GM13977 (cell line): ENCODE measurements at regions not wholly inside any gene's neighbourhood (a gene's known extent, or its start where the extent isn't known, plus 50 kb on each side); places are given as distances from the start of the nearest gene placed in this dataset.

ENCODE experiments used
- DNase-seq: peaks from one replicate; pipeline ENCODE4 v3.0.0; 2012; ENCODE audit warnings: low spot score
- in situ Hi-C: fragments of 300-500 bp; cut with MboI; formaldehyde crosslinking; loops from one replicate; pipeline ENCODE4 v1.12.0; 2022; ENCODE audit warnings: low sequenced_read_pairs, low pct_unique_long_range_greater_than_20kb, mixed read lengths, inconsistent platforms; ENCODE audit not compliant: unreplicated experiment
- TF ChIP-seq, protein P1 (sequence below): IDR thresholded peaks from 2 replicates; pipeline ENCODE4 v1.5.1; 2012; ENCODE audit warnings: mild to moderate bottlenecking, control low read depth; ENCODE audit not compliant: insufficient read depth; ENCODE audit errors: extremely low read depth, missing control alignments

DNA sequence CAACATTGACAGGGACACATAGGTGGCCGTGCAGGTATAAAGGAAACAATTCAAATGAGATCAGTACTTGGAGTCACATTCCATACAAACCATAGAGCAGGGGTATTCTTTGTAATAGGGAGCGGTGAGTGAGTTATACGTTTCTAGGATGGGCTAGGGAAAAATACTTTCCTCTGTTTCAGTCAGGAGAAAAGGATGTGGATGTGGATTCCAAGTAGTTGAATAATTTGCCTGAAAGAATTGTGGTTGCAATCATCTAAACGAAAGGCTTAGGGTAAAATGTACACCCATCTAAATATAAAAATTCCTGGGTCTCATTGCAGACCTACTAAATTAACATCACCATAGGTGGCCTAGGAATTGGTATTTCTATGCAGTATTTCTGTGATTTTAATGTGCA is 270.7 kb upstream of the IGFBP3 start:
- TF ChIP-seq, protein P1, sequence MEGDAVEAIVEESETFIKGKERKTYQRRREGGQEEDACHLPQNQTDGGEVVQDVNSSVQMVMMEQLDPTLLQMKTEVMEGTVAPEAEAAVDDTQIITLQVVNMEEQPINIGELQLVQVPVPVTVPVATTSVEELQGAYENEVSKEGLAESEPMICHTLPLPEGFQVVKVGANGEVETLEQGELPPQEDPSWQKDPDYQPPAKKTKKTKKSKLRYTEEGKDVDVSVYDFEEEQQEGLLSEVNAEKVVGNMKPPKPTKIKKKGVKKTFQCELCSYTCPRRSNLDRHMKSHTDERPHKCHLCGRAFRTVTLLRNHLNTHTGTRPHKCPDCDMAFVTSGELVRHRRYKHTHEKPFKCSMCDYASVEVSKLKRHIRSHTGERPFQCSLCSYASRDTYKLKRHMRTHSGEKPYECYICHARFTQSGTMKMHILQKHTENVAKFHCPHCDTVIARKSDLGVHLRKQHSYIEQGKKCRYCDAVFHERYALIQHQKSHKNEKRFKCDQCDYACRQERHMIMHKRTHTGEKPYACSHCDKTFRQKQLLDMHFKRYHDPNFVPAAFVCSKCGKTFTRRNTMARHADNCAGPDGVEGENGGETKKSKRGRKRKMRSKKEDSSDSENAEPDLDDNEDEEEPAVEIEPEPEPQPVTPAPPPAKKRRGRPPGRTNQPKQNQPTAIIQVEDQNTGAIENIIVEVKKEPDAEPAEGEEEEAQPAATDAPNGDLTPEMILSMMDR, result no peak
- in situ Hi-C loops, result no loop called here
- no peak for DNase-seq

DNA sequence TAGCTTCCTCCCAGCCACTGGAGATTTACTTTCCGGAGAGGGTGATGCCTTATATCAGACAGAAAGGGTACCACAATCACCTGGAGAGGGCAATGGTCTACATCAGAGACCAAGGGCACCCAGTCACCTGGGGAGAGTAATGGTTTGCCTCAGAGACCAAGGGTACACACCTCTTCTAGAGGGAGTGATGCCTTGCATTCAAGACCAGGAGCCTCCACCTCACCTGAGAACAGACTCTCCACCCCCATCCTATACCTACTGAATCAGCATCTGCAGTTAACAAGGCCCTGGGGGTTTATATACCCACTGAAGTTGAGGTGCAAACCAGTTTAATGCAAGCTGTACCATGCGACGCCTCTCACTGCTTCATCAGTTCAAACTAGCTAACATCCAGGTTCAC is 270.2 kb upstream of the IGFBP3 start:
- no peak for DNase-seq
- in situ Hi-C loops, result no loop called here
- TF ChIP-seq, protein P1, result no peak

DNA sequence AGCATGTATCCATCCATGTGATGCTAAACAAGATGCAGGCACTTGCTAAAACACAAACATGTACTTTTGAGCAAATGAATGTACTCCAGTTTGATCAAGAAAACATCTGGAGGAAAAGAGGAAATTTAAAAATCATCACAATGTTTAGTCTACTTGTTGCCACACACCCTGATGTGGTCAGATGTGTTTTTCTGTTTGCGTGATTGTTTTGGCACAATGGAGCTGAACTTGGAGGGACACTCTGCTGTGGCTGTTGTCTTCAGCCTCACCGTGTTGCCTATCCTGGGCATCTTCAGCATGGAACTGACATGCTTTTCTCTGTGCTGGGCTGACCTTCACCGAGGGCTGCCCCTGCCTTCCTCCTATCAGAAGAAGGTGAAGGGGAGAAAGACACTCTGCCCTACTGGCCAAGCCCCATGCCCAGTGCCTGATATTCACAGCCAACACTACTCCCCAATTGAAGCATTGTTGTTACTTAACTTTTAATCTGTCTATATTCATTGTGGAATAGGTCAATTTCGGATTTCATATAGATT is 268.3 kb upstream of the IGFBP3 start:
- TF ChIP-seq, protein P1, result no peak
- in situ Hi-C loops, result no loop called here

DNA sequence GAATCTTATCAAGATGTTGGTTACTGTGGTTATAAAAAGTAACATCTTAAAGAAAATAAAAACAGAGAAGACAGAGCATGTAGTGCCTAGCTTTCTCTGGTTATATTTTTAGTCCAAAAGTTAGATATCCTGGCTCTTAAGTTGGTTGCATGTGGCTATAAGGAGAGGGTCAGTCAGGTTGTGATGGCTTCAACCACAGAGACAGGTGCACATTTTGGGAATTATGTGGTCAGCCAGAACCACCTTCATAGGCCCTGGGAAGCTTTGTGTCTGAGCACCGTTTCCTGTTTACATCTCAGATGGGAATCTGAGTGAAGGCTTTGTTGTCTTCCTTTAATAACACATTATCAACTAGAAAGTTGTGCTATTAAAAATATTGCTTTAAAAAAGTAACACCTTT is 265.1 kb upstream of the IGFBP3 start:
- TF ChIP-seq, protein P1, result no peak
- no peak for DNase-seq
- in situ Hi-C loops, result no loop called here

More for the DNA sequence above, 268.3 kb upstream of the IGFBP3 start:
- DNase-seq, result no peak

DNA sequence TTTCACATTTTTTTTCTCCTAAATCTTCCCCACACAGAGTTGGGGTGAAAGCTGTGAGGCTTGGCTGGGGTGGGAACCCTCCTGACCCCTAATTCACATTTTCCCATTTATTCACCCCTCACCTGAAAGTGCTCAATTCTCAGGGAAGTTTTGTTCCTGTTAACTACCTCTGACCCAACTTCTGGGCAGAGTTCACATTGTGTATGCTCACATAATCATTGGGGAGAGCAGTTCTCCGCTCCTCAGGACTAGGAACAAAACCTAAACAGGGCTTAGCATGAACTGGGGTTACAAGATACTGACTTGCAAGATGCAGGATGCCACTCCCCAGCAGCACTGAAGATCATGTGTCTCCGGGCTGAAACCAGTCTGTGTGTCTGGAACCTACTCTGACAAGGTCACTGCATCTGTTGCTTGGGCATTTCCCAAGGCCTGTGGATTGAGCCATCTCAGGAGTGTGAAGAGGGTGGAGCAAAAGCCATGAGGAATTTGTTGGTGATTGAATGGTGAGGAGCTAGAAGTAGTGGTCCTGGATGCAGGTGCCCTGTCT is 258.1 kb upstream of the IGFBP3 start:
- TF ChIP-seq, protein P1, result no peak
- in situ Hi-C loops, result no loop called here
- DNase-seq, result no peak

DNA sequence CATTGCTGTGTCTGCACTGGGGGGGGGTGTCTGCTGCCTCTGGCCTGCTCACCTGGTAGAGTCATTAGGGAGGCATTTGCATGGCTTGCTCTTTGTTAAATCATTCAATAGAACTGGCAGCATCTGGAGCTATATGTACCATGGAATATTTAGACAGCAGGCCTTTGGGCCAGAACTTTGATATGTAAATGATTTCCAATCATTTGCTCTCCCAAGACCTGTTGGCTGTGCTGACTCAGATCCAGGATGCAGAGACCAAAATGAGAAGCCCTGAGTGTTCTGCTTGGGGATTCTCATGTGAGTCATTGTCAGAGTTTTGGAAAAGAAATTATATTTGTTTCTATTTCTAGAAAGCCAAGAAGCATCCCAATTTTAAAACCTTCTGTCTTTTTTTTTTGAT is 257.6 kb upstream of the IGFBP3 start:
- TF ChIP-seq, protein P1, result no peak
- in situ Hi-C loops, result no loop called here
- no peak for DNase-seq

DNA sequence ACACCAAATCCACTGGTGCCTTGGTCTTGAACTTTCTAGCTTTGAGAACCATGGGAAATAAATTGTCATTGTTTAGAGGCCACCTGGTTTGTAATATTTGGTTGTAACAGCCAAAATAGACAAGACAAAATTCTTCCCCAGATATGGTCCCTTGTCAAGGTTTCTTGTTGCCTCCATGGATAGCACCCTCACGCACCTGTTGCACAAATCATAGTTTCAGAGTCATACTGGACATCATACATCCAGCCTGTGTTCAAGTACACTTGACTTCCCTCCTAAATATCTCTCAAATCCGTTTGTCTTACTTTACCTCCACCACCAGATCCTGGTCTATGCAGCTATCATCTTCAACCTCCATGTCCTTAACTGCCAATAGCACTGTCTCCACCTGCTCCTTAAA is 256.7 kb upstream of the IGFBP3 start:
- no peak for DNase-seq
- TF ChIP-seq, protein P1, result no peak
- in situ Hi-C loops, result no loop called here
